Lower leg skin (tissue), 4 donors: ENCODE measurements at regions not wholly inside any gene's neighbourhood (a gene's known extent, or its start where the extent isn't known, plus 50 kb on each side); places are given as distances from the start of the nearest gene placed in this dataset.

Source experiments
- DNase-seq, 2 donors: peaks; one replicate each; pipeline ENCODE4 v3.0.0-alpha.2; 2019; ENCODE audit warnings: low spot score in 2 of 2
- H3K4me3 ChIP-seq: fragments of 200-600 bp; sonication (generic); 2 replicates; pipeline ENCODE4 v1.5.1; 2017; ENCODE audit warnings: mild to moderate bottlenecking, low read depth; ENCODE audit not compliant: poor library complexity, severe bottlenecking
- CTCF ChIP-seq, 3 donors: fragments of 450-650 bp; IDR thresholded peaks; one replicate each; pipeline ENCODE4 v1.5.1; 2016; ENCODE audit warnings: antibody characterized with exemption in 3 of 3, mild to moderate bottlenecking in 3 of 3, moderate library complexity in 2 of 3
- POLR2A ChIP-seq, 2 donors: fragments of 450-650 bp; IDR thresholded peaks; one replicate each; pipeline ENCODE4 v1.6.1; 2016 to 2017; ENCODE audit warnings: antibody characterized with exemption in 2 of 2, mild to moderate bottlenecking in 1 of 2, moderate library complexity in 1 of 2
- WGBS, 2 donors: methylation state at CpG; one replicate each; pipeline ENCODE4 v1.1.5; 2018; 5-methylcytosine and 5-hydroxymethylcytosine counted together
- intact Hi-C: fragments of 100-400 bp; cut with DNase I; formaldehyde crosslinking; loops from one replicate; pipeline ENCODE4 v1.15.0; 2023; ENCODE audit warnings: low total_unique reads

- intact Hi-C loops: no loop called here
- no peak overlapping the region for H3K4me3 ChIP-seq
- no peak for DNase-seq
- TF ChIP-seq POLR2A (IDR thresholded peaks at IDR 0.05): no peak
- no peak for TF ChIP-seq CTCF (IDR thresholded peaks at IDR 0.05)
- 55 to 57% methylated on average over 4 of the region's 4 CpGs for WGBS, 2 donors
These were observed 392.5 kb upstream of the PTBP2 start for GRCh38 chr1:96329121-96329520.

GRCh38 chr1:96331596-96331995, 390.0 kb upstream of the PTBP2 start:
- 85 to 90% methylated on average over 3 of the region's 3 CpGs for WGBS, 2 donors
- no peak overlapping the region for H3K4me3 ChIP-seq
- intact Hi-C loops: no loop called here
- TF ChIP-seq POLR2A (IDR thresholded peaks at IDR 0.05): no peak
- TF ChIP-seq CTCF (IDR thresholded peaks at IDR 0.05): no peak
- DNase-seq: no peak

- H3K4me3 ChIP-seq: no peak overlapping the region
- whole genome bisulfite sequencing, 2 donors: 71 to 94% methylated on average over 4 of the region's 4 CpGs
- intact Hi-C loops: no loop called here
- no peak for DNase-seq
- TF ChIP-seq POLR2A (IDR thresholded peaks at IDR 0.05): no peak
- no peak for TF ChIP-seq CTCF (IDR thresholded peaks at IDR 0.05)
These were observed 387.9 kb upstream of the PTBP2 start for GRCh38 chr1:96333522-96334235.

- TF ChIP-seq POLR2A (IDR thresholded peaks at IDR 0.05) (no peak), CTCF (IDR thresholded peaks at IDR 0.05) (no peak)
- DNase-seq: no peak
- intact Hi-C loops: no loop called here
- 89 to 92% methylated on average over 4 of the region's 4 CpGs for WGBS, 2 donors
- no peak overlapping the region for H3K4me3 ChIP-seq
These were observed 387.4 kb upstream of the PTBP2 start for GRCh38 chr1:96334236-96334557.

- no peak overlapping the region for H3K4me3 ChIP-seq
- DNase-seq: no peak
- TF ChIP-seq POLR2A (IDR thresholded peaks at IDR 0.05) (no peak), CTCF (IDR thresholded peaks at IDR 0.05) (no peak)
- 77 to 86% methylated on average over 2 of the region's 2 CpGs for WGBS, 2 donors
- intact Hi-C loops: no loop called here
These were observed 383.0 kb upstream of the PTBP2 start for GRCh38 chr1:96338622-96339021.

GRCh38 chr1:96340686-96341085, 380.9 kb upstream of the PTBP2 start:
- no peak for TF ChIP-seq CTCF (IDR thresholded peaks at IDR 0.05)
- TF ChIP-seq POLR2A (IDR thresholded peaks at IDR 0.05): no peak
- no peak for DNase-seq
- H3K4me3 ChIP-seq: no peak overlapping the region
- intact Hi-C loops: no loop called here
